Retina (tissue), 1 donor: ENCODE measurements at regions not wholly inside any gene's neighbourhood (a gene's known extent, or its start where the extent isn't known, plus 50 kb on each side); places are given as distances from the start of the nearest gene placed in this dataset.
A peak's percentile ranks its signal among the peaks of the same experiment; 100 is the strongest.

Experiments
- DNase-seq: peaks from one replicate; pipeline ENCODE4 v3.0.0-alpha.2; 2016

DNA sequence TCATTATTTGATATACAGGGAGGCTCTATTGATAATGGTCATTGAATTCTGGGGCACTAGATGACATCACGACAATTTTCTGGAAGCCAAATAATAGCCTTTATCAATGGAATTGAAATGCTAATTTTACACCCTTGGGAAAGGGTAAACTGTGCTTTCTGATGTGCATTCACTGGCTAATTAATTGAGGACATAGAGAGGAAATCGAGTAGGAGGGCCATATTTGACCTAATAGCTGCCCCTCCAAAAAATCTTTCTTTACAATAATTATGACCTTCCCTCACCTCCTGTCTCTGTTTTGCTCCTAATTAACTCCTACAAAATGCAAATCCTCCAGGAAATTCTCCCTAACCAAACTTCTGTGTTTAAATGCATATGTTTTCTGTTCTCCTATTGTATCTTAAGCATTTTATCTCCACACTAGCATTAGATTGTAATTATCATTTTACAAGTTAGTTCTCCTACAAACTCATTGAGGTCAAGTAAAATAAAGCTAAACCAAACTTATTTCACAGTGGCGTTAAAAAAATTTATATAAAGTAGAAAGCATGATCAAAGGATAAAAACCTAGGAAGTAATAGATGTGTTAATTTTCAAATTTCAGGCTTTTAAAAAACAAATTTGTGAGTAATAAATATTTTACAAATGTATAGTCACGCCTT, 1414.0 kb upstream of the AGA start:
- DNase-seq = no peak

DNA sequence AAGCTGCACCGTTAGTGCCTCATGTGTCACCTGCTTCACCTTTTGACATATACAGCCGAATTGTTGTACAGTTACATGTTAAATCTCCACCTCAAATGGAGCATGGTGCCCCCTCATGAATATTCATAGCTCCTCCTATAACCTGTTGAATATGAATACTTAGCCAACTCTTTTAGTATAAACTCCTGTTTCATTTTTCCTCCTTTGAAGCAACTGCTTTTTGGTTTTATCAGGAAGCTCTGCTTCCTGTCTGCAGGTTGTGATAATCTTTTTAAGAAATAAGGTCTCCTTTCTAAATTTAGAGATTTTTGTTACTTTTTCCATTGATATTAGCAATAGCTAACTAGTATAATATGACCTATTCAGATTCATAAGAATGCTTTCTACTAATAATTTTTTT, 1429.2 kb upstream of the AGA start:
- no peak for DNase-seq

DNA sequence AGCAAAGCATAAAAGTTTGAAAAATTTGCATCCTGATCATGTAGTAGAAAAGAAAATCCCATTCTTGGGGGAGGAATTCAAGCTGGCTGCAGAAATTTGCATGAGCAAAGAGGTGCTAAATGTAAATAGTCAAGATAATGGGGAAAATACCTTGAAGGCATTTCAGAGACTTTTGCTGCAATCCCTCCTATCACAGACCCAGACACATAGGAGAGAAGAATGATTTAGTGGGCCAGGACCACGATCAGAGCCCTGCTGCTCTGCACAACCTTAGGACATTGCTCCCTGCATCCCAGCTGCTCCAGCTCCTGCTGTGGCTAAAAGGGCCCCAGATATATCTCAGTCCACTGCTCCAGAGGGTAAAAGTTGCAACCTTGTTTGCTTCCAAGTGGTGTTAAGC, 1439.7 kb upstream of the AGA start:
- DNase-seq = no peak

DNA sequence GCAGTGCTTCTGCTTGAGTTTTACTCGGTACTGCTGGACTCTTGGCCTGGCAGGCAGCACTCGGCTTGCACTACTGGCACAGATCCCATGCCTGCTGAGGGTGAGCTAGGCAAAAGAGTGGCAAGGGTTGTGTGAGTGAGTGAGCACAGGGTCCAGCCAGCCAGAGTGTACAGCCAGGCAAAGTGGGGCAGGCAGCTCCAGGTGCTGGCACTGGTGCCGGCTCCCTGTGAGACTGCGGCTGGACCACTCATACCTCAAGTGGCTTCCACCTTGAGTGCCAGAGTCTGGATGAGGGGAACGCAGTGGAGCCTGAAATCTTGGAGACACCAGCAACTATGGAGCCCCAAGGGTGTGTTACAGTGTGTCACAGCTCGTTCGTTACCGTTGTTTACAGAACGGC, 1451.9 kb upstream of the AGA start:
- DNase-seq = no peak

DNA sequence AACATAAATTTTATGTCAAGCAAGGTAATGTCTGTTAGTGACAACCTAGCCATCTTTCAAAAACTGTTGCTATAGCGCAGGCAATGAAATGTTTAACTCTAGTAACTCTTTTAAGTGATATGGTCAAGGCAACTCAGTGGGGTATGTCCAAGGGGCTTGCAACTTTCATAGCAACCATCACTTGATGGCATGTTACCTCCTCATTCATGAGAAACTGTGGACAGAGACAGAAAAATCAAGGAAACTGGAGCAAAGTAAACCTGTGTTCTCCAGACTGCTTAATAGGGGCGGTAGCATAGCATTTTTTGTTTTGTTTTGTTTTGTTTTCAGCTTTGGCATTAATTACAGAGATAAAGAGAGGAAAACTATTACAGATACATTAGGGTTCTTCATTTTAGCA, 1456.8 kb upstream of the AGA start:
- no peak for DNase-seq

DNA sequence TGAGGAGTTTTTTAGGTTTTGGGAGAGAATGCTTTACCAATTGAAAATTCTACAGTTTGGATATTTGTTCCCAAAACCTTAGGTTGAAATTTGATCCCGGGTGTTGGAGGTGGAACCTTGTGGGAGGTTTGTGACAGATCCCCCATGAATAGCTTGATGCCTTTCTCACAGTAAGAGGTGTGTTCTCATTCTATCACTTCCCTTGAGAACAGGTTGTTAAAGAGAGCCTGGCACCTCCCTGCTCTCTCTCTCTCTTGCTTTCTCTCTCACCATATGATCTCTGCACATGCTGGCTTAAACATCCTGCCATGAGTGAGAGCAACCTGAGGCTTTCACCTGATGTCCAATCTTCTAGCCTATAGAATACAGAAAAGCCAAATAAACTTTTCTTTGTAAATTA, 1475.5 kb upstream of the AGA start:
- no peak for DNase-seq

DNA sequence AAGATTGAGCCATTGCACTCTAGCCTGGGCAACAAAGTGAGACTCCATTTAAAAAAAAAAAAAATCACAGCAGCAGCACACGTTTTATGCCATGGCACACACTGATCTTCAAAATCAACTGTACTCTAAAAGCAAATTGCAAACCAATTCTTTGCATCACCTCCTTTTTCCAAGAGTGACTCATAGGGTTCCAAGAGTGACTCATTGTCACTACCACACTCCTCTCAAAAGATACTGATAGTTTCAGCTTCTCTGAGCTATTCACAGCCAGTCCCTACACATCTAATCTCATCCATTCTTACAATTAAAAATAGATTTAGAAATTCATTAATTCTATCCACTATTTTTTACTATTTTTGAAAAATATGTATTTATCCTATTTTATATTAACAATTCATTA, 1494.9 kb upstream of the AGA start:
- no peak for DNase-seq

DNA sequence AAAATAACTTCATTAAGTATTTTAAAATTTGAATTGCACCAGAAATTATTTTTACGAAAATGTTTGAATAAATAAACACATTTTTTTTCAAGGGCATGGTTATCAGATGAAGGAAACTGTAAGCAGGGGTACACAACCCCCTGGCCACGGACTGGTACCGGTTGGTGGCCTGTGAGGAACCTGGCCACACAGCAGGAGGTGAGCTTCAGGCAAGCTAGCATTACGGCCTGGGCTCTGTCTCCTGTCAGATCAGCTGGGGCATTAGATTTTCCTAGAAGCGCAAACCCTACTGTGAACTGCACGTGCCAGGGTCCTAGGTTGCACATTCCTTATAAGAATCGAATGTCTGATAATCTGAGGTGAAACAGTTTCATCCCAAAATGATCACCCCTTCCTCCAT, 1499.7 kb upstream of the AGA start:
- DNase-seq = no peak

DNA sequence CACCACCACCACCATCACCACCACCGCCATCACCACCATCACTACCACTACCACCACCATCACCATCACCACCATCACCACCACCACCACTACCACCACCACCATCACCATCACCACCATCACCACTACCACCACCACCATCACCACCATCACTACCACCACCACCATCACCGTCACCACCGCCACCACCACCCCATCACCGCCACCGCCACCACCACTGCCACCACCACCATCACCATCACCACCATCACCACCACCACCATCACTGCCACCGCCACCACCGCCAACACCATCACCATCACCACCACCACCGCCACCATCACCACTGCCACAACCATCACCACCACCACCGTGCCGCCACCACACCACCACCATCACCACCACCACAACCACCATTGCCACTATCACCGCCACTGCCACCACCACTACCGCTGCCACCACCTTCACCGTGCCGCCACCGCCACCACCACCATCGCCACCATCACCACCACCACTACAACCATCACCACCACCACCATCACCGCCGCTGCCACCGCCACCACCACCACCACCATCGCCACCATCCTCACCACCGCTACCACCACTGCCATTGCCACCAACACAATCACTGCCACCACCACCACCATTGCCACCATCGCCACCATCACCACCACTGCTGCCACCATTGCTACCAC, 1511.3 kb upstream of the AGA start:
- no peak for DNase-seq

DNA sequence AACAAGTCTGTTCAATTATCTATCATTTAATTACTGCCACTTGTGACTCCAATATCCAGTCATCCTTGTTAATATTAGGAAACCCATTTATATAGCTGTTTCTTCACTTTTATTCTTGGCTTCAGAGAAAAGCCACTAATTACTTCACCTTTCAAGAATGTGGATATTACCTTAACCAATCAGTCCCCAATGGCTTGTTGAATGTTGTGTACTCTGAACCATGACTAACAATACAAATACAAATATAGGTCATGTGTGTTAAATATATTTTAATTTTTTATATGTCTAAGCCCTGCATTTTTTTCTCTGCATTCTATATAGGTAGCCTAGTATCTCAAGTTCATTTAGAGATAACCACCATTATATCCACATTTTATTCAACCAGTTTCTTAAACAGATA, 1513.4 kb upstream of the AGA start:
- no peak for DNase-seq

DNA sequence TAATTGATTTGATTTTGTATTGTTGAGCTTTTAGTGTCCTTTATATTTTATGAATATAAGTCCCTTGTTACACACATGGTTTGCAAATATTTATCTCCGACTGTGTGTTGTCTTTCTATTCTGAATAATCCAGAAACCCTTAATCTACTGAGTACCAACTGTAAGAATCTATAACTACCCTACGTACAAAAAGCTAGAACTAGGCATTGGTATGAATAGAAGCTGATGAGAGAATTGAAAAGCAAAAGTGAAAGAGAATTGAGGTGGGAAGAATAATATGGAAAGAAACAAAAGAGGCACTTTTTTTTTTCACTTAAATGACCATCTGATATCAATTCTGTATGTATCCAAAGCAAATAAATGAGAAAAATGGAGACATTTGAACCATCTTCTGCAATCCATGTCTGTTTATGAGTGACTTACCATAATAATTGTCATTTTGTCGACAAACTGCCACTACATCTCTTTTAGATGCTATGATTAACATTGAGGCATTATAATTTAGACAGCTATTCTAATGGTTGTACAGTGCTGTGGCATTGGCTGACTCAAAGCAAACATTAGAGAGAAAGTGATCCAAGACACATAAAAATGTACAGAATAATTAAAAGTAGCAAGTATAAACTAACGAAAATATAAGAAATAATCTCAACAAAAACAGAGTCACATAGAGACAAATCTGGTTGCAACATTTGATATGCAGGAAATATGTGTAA, 1516.6 kb upstream of the AGA start:
- DNase-seq = no peak

DNA sequence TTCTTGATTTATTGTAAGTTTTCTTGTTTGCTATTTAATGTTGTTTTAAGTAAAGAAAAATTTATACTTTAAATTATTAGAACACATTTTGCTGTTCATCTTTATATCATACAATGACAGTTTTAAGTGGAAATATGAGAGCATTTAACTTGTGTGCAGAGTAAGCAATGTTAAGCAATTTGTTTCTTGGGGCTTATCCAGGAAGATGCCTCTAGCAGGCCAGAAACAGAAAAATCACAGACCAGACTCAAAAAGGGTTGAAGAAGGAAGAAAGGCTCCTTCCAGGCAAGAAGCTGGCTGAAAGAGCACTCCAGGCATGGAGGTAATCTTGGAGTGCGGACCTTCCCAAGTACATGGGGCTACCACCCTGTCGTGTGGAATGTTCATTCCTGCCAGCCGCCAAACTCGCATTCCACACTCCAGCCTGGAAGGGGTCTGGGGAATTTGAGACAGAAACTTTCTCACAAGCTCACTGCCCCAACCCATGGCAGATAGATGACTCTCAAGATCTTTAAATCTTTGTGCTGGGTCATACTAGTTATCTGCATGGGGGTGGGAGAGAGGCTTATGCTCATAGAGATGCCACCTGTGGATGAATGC, 1521.3 kb upstream of the AGA start:
- no peak for DNase-seq

DNA sequence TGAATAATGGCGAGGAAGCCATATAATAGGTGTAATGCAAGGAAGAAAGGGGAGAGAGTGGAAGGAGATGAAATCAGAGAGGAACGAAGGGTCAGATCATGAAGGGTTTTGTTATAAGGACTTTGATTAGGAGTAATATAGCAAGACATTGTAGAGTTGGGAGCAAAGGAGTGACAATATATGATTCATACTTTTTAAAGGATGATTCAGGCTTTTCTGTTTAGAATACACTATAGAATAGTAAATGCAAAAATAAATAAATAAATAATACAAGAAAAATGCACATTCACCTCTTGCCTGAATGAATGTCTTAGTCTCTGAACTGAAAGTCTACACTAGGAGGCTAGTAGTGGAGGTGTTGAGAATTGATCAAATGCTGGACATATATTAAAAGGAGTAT, 1524.4 kb upstream of the AGA start:
- DNase-seq = no peak

DNA sequence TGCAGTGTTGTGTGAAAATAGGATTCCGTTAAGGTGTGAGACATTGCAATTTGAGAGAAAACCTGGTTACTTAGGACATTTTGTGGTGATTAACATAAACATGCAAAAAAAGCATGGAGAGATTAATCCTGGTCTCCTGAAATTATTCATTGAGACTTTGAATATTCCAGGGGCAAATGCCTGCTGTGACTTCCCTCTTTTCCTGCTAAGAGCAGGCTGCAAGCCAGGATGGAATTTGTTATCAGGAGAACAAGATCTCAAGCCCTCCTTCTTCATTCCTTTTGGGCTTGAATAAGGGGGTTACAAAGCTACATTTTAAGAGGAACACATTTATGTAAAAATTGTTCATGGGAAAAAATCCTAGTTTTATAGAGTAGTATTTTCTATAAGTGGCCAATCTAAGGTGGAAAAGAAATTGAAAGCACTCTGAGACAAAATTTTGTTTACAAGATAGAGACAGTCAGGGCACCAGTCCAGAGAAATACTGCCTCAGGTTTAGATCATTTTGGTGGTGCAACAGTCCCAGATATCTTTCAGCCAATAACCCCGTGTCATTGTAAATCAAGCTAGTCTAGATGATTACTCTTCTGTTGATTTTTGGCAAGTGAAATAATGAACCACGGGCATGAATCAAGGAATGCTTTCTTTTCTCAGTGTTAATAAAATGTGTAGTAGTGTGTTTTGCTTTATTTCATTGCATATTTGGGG, 1528.3 kb upstream of the AGA start:
- no peak for DNase-seq

DNA sequence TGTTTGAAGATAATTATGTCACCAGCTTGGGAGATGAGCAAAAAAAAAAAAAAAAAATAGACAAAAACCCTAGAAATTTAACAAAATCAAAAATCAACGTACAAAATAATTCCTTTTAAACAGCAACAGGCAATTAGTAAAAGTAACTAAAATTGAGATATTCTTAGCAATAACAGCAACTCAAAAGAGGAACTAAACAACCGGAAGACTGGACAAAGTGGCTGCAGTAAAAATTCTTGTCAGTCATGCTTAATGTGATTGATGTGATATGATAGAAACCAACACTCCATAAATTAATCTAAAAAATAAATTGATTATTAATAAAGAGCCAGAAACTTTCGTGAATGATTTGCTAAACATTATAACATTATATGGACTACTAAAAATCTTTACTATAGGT, 1534.6 kb upstream of the AGA start:
- DNase-seq = no peak

DNA sequence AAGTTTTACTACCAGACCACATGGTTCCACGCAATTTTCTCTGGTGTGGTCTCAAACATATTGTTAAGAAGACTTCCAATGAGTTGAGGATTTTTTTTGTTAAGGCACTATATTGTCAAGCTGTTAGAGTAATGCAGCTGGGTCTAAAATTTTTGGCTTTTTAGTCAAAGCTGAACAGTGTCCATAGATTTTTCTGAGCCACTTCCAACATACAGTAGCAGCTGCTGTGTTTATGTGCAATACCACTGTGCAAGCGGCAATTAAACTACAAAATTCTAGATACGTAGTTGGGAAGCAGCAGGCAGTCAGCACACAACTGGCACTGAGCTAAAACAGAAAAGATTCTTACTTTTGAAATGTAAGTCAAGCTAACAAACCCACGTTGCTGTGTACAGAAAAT, 1551.1 kb upstream of the AGA start:
- DNase-seq = no peak

DNA sequence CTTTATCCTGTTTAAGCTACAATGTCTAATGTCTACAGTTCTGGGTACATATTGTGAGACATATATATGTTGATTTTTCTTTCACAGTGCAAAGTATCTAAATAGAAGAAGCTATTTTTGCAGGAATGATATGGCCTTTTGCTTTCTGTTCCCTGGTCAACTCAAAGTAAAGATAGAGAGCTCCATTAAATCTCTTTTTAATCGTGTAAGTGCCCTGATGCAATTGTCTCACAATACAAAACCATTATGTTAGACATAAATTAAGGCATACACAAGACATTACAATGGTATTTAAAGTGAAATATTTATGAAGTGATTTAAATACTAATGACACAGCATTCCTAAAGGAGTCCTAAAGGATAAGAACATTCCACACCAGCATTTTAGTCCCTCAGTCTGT, 1559.7 kb upstream of the AGA start:
- no peak for DNase-seq

DNA sequence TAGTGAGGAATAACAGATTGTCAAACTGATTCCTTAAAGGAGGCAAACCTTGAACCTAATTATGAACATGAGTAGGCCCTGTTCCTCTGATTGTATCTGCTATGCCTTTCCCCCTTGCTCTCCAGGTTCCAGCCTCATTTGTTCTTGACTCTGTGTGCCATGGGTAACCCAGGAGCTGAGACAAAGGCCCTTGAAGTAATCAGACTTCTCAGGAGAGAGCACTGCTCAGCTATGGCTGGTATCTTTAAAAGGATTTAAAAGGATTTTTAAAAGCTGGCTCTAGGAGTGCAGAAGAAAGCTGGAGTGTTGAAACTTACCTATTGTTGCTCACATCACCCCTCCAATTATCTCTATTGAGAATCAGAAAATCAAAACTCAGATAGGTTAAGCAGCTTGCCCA, 1565.5 kb upstream of the AGA start:
- DNase-seq = no peak

DNA sequence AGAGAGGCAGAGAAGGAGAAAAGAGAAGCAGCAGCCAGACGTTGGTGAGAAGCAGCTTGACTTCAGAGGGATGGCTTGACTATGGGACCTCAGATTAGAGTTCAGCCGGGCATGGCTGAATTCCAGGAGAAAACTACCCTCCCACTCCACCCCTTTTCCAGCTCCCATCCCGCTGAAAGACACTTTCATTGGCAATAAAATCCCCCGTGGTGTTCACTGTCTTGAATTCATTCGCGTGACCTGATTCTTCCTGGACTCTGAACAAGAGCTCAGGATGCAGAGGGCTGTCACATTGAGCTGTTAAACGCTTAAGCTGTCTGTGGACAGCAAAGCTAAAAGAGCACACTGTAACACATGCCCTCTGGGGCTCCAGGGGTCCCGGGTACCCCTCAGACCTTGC, 1575.3 kb upstream of the AGA start:
- no peak for DNase-seq

DNA sequence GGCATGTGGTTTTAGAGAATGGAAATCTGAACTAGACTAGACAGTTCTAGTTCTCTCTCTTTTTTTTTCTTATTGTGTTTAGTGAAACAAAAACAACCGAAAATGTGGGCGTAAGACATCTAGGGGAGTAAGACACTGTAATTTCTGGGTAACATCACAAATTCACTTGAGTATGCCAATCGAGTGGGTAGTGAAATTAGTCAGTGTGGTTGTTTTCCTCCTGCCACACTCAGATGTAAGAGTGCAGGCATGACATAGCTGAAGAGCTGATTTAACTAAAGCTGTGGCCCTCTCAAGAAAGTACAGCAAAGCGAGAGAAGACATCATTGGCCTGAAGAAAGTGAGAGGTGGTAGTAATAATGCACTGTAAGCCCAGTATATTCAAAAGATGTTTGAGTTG, 1585.3 kb upstream of the AGA start:
- DNase-seq = no peak

DNA sequence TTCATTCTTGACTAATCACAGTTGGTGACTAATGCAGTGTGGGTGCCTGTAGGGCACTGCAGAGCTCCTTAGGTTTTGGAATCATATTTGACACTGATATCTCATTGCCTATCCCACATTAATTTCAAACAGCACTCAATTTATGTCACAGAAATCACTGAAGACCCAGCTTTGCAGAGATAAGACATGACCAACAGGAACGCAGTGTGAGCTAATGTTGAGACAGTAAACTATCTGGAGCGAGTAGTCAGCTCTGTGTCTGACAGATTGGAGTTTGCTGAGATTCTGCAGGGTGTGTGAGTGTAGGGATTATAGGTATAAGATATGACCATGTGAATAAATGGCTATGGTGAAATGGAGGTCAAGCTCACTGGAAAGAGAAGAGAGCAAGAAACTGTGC, 1586.1 kb upstream of the AGA start:
- DNase-seq = no peak

DNA sequence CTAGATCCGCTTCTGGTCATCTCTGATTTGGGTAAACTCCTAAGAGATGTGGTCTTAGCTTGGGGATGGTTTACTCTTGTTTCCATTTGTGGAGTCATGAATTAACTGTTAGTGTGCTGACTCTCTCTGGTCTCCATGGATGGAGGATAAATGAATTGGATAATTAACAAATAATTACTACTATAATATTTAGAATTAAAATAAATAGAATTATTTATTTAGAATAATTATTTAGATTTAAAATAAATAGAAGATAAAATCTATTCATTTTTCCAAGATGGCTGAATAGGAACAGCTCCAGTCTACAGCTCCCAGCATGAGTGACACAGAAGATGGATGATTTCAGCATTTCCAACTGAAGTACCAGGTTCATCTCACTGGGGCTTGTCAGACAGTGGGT, 1587.4 kb upstream of the AGA start:
- no peak for DNase-seq

DNA sequence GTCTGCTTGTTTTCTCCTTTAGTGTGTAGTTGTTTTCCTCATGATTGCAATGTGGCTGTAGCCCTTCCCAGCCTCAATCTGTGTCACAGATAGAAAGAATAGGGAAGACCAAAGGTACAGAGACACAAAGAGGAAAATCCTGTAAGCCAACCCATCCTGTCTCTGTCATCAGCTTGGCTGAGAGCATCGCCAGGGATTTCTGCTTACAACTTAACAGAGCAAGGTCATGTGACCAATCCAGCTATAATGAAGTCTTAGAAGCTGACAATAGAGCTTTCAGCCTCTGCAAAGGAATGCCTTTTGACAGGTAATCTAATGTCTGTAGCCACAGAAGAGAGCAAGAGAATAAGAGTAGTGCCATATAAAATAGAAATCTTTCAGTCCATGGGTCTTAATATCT, 1598.0 kb upstream of the AGA start:
- peak; percentile 10 for DNase-seq
